ENCODE measurements at regions not wholly inside any gene's neighbourhood (a gene's known extent, or its start where the extent isn't known, plus 50 kb on each side); places are given as distances from the start of the nearest gene placed in this dataset.

DNA sequence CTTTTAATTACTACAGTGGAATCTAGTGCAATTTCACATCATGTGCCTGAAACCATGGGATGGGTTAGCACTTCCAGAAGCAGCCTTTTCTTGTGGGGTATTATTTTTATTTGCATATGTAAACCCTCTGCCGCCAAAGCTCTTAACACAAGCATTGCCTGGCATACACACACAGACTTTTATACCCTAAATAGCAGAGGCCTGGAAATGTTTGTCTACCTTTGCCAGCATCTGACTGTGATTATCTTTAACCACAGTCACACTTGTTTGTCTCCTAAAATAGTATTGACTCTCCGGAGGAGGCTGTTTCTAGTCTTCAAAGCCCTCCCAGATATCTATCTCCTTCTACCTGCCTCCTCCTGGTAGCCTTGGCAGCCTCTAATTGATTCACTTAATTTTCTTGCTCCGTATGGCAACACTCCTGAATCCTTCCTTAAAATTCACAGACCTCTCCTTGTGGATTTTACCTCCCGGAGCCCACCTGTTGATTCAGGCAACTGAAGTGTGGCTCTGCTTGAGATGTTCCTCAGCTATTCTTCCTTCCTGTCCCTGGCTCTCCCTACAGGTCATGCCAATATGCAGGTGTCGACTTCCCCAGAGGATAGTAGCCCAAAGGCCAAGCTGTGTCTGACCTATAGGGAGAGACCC is 127.1 kb upstream of the UMPS start:
- no peak for DNase-seq (ENCODE audit: low read depth in 2 of 2)

DNA sequence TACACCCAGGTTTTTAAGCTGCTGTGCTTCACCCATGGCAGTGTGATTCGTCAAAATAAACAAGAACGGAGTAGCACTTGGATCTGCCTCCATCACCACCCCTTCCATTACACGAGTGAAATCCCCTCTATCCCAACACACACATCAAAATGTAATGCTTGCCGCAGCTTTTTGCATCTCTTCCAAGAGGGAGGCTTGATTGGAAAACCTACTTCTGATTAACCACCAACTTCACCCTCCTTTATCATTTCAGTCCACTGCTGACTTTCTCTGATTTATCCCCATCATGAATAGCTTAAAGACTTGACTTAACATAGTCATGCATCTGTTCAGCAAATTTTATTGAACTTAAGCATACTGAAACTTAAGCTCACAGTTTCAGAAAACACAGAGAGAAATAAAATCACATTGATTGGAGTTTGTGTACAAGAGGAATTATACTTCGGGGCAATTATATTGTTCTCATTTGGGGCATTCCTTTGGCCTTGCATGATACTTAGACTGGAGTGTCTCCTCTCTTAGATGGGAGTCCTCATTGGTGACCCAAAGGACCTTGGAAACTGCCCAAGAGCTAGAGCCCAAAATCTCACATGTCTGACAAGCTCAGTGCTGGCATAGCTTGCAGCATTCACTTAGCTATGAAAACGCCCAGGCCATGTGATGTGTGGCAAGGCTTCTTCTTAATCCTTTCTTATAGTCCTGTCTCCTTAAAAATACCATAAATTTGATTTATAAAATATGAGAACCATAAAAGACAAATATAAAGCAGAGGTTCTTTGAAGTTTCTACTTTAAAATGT is 124.3 kb upstream of the UMPS start:
- no peak for DNase-seq (ENCODE audit: low read depth in 2 of 2)

DNA sequence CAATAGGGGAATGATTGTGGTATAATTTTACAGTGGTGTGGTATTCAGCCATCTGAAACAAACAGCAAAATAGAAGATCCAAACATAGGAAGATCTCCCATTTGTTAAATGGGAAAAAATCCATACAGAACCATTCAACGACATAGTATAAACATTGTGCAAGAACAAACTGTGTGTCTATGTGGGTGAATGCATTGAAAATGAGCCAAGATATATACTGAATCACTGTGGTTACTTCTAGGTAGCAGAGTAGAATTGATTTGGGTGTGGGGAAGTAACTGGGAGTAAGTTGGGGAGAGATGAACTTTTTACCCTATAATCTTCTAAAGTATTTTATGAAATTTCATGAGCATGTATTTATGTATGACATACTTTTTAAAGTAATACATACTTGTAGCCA is 123.1 kb upstream of the UMPS start:
- no peak for DNase-seq (ENCODE audit: low read depth in 2 of 2)

DNA sequence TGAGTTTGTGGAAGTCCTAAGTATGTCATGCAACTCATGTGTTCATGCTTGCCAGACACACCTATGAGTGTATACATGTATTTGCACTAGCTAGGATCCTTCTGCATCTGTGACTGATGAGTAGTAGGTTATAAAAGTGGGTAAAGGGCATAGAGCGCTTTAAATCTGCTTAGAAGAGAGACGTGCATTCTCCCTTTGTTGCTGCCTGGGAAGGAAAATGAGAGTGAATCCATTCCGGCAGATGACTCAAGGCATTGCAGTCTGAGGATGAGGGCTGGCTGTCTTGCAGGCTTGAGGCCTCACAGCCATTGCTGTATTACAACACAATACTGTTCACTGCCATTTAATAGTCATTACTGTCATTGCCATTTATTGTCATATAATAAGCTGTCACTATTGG is 120.8 kb upstream of the UMPS start:
- no peak for DNase-seq (ENCODE audit: low read depth in 2 of 2)

DNA sequence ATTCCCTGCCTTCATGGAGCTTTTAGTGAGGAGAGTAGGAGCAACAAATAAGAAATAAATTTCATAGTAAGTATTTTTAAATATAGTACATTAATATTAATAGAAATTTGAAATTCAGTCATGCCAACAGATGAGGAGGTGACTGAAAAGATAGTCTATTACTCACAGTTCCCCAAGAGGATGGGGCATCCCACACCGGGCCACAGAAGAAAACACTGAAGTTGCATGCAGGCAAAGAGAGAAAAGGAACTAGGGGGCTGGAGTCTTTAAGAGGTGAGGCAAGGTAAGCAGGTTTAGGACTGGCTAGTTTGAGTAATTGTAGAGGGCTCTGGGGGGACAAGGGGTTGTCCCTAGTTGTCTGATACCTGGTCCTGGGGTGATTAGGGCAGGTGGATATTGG is 120.1 kb upstream of the UMPS start:
- DNase-seq (ENCODE audit: low read depth in 2 of 2), result no peak

DNA sequence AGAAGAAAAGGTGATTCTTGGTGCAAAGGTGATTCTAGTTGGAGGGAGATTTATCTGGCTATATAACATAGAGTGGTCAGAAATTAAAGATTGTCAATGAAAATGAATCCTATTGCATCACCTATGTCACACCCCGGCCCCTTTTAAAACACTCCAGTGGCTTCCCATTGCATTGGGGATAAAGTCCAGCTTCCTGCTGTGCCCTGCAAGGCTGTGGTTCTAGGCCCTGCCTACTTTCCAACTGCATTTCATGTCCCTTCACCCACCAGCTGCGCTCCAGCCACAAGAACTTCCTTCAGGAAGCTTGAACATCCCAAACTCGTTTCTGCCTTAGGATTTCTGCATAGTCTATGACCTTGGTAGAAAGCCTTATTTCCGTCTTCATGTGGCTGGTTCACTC is 118.7 kb upstream of the UMPS start:
- DNase-seq (ENCODE audit: low read depth in 2 of 2), result no peak

DNA sequence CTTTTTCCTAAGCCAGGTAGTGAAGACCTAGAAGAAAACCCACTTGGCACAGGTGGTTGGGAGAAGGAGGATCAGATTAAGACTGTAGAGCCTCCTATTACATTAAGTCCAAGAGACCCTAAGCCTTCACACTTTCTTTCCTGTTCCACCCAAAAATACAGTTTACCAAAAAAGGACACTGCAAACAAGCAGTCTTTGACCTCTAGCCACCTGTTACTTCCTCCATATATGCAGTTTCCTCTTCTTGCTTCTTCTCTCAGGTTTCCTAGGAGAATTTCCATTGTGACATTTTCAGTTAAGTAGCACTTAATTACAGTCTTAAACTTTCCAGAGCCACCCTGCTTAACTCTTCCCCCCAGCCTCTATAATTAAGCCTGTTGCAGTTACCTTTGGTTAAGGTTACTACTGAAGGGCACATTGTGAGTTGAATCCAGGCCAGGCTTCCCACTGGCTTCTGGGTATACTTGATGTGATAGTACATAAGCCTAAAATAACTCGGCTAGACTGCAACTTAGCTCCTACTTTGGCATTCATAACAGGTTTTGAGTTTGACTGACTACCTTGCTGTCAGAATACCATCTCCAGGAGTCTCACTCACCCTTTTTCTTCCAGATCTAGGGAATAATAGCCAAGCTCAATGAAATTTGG is 114.2 kb upstream of the UMPS start:
- DNase-seq (ENCODE audit: low read depth in 2 of 2), result no peak

DNA sequence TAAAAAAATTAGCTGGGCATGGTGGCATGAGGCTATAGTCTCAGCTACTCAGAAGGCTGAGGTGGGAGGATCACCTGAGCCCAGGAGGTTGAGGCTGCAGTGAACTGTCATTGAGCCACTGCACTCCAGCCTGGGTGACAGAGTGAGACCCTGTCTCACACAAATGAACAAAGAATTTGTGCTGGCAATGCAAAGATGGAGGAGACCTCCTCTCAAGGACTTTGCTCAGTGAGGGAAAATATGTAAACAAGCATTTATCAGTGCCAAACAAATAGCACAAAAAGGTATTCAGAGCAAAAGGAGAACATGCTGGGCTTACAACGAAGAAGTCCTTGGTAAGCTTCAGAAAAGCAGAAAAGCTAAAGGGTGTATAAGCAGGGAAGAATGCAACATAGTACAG is 113.1 kb upstream of the UMPS start:
- no peak for DNase-seq (ENCODE audit: low read depth in 2 of 2)

DNA sequence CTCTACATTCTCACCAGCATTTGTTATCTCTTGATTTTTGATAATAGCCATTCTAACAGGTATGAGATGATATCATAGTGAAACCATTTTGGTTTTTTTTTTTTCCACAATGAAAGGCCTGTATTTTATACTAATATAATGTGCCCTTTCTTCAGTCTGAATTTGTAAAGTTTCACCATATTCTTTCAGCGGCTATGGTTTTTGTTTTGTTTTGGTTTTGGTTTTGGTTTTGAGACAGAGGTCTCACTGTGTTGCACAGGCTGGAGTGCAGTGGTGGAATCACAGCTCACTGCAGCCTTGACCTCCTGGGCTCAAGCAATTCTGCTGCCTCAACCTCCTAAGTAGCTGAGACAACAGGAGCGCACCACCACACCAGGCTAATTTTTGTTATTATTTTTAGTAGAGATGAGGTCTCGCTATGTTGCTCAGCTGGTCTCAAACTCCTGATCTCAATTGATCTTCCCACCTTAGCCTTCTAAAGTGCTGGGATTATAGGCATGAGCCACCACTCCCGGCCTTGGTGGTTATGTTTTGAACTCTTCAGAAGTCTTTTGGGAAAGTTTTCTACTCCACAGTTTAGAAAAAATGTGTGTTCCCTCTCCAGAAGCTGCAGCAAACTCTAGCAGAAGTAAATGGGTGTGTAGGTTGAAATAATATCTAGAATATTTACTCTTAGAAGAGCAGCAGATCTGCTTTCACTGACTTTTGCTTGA is 110.2 kb upstream of the UMPS start:
- DNase-seq (ENCODE audit: low read depth in 2 of 2), result no peak

DNA sequence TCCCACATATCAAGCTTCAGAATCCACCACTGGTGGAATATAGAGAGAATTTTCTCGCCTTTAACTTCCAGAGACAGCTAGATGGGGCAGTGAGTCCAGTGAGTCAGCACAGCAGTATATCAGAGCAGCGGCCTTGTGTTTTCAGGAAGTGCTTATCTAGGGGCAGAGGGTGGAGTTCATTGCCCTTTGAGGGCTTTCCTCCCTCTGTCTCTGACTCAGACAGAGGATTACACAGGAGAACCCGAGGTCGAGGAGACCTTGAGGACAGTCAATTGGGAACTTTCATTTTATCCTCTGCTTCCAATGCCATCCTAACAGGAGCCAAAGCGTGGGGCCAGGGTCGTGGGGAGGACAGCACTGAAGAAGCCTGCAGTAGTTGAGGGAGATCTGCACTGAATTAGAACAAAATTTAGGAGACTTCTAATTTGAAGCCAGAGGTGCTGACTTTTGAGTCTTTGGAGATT is 109.6 kb upstream of the UMPS start:
- DNase-seq (ENCODE audit: low read depth in 2 of 2), result peak; percentile 1 to 21

DNA sequence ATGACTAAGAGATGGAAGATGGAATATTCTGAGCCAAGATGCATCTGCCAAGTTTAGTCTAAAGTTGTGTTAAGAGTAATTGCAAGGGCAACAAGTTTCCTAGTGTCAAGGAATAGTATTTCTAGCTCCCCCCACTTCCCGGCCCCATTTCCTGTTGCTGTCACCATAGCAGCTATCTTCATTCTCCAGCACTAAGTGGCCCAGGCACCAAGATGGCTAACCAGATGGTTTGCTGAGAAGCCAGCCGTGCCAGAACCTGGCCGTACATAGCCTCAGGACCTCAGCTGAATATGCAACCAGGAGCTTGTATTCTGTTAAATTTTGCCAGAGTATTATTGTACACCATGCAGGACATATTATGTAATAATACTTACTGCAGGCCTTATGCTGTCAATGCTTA is 108.8 kb upstream of the UMPS start:
- no peak for DNase-seq (ENCODE audit: low read depth in 2 of 2)

DNA sequence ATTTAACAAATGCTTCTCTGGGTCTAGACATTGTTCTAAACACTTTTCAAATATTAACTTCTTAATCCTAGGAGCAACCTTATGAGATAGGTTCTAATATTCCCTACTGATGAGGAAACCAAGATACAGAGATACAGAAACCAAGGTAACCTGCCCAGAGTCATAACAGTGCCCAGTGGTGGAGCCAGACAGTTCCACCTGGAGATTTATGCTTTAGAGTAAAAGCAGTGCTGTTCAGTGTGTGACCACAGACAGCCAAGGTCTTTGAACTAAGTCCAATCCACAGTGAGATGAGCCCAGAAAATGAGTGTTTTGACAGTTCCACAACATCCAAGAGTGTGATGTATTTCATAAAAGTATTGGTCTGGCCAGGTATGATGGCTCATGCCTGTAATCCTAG is 105.2 kb upstream of the UMPS start:
- DNase-seq (ENCODE audit: low read depth in 2 of 2), result no peak

DNA sequence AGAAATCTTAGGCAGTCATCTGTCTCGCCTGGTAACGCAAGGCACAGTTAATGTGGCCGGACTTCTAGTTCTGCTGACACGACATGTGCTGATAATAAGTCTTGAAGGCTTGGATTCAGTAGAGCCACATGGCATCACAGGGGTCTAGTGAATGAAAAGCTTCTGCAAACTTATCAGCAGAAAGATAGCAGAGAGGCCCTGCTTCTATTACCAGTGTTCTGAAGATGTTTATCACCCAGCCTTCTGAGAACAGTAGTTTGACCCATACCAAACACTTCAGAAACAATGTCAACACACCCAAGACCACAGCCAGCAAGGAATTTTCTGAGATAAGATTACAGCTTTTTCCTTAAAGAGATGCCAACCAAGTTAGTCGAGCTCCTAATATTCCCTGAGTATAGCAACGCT is 102.7 kb upstream of the UMPS start:
- DNase-seq (ENCODE audit: low read depth in 2 of 2), result no peak

DNA sequence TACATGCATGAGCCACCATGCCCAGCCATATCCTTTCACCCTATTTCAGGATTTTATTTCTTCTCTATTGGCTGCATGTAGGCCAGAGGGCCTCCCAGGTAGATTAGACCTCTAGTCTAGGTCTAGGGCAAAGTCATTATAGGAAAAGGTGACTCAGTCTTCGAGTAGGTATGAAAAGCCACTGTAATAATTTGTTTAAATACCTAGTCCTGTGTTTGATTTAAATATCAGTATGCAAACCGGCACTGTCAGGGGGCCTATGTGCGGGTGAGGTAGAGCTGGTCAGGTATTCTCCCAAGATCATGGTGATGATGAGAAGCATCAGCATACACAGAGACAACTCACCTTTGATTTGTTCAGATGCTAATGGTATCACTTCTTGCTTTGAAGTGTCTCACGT is 101.4 kb upstream of the UMPS start:
- no peak for DNase-seq (ENCODE audit: low read depth in 2 of 2)

DNA sequence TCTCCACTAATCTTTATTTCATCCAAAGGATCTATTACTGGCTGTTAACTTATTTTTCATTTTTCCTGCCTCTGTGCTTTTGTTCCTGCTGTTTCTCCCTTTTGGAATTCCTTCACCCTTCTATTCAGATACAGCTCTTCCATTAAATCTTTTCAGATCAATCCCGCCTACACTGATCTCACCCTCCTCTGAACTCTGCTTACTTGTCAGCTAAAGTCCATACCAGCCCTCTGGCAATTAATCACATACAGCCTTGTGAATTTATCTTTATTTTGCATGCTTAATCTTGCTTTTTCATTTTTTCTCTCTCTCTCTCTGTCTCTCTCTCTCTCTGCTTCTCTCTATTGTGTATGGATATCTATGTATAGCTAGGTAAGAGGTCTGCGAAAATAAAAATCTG is 100.8 kb upstream of the UMPS start:
- DNase-seq (ENCODE audit: low read depth in 2 of 2), result no peak

DNA sequence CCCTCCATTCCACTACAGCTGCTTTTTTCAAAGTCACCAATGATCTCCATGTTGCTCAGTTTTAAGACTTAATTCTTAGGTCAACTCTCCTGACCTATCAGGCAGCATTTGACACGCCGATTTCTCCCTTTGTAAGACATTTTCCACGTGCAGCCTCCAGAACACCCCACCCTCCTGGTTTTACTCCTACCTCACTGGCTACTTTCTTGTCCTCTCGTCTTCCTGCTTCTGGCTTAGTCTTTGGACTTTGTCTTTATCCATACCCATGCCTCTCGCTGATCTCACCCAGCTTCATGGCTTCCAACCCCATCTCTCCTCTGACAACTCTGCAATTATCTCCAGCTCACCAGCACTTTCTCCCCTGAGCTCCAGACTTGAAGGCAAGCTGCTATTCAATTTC is 99.3 kb upstream of the UMPS start:
- no peak for DNase-seq (ENCODE audit: low read depth in 2 of 2)

DNA sequence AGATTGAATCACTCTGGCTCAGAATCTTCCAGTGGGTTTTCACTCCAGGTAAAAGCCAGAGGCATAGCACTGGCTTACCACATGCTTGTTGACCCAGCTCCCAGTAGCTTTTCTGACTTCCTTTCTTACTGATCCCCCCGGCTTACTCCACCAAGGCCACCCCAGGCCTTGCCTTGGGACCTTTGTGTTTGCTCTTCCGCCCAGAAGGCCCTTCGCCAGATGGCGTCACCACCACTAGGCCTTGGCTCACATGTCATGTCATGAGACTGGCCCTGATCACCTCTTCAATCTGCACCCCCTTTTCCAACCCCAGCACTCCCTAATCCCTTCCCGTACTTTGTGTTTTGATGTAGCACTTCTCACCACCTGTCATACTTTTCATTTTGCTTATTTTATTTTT is 98.5 kb upstream of the UMPS start:
- no peak for DNase-seq (ENCODE audit: low read depth in 2 of 2)

DNA sequence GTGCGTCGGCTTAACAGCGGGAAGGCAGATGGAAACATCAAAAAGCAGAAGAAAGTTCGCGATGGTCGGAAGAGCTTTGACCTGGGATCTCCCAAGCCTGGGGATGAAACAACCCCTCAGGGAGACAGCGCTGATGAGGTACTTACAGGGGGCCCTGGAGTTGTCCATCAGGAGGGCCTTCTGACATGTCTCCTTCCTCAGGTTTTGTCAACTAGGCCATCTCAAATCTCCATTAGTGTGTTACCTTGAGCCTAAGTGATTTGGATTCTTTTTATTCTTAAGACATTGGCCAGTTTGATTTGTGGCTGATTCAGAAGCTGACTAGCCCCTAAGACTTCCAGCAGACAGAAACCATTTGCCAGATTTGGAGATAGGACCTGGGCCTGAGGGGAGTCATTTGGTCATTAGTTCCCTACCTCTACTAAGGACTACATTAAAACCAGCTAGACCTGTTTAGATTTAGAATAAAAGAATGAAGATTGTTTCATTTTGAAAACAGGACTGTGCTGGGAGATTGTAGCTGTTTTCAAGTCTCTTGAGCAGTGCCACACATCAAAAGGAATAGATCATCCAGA is 97.6 kb upstream of the UMPS start:
- no peak for DNase-seq (ENCODE audit: low read depth in 2 of 2)

DNA sequence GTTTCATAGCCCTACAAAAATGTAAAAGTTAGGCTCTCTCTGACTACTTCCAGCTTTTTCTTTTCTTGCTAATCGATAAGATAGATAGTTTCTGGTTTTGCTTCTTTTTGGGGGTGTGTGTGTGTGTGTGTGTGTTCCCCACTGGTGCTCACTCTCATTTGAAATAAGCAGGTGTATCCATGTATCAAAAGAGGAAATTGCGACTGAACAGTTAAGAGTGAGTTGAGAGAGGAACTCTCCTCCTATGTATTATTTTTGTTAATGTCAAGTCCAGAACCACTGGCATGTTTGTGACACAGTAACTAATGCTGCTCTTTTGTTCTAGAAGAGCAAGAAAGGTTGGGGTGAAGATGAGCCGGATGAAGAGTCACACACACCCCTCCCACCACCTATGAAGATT is 96.7 kb upstream of the UMPS start:
- DNase-seq (ENCODE audit: low read depth in 2 of 2), result no peak

DNA sequence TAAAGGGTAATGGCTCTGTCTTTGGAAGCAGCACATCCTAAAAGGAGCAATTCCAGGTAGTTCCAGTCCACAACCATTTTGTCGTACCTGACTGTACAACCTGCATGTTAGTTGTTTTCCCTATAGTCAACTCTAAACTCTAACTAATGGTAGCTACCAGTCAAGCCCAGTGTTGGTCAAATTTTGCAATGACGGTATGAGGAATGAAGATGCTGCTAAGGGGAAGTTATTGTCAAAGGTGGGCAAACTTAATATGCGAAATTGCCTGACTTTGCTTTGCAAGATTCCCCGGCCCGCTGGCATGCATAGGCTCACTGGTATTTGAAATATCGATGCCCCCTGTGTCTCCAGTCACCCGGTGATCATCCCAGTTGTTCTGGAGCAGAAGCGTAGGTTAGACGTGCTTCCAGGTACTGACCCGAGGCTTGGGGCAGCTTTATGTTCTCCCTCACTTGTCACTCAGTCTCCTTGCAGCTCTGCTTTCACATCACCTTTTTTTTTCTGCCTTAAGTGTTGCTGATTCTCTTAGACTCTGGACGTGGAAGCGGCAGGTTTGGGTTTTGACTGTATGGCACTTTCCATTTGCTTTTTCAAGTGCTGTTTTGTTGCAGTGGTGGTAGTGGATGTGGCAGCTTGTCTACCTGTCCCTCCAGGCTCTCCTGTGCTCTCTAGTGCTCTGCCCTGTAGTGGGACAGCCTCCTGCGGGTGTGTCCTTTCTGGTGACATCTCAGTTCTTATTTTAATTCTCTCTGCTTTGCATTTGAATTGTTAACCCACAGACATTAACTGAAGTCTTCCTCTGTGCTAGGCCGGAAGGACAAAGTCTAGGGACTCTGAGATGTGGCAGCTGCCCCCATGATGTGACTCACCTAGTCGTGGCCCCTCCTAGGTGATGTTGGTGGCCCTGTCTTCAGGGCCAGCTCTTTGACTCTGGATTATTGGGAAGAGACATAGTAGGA is 95.8 kb upstream of the UMPS start:
- no peak for DNase-seq (ENCODE audit: low read depth in 2 of 2)

DNA sequence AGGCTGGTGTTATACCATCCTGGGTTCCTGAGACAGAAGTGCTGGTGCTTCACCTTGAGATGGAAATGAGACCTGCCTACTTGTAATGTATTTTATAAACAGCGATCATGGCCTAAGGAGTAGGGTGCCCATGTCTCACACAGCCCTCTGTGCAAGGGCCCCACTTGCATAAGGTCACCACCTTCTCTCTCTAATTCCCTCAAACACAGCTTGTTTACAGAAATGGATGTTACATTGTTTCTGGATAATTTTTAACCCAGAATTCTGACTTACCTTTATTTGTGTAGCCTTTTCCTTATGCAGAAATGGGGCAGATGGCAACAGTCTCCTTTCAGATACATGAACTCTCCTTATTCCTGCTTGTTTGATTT is 95.1 kb upstream of the UMPS start:
- no peak for DNase-seq (ENCODE audit: low read depth in 2 of 2)

Measured in stimulated activated CD8-positive, alpha-beta memory T cell treated with anti-CD3 and anti-CD28 coated beads, Interleukin-7, amount 100 ng/mL, for 4 hours (primary cell).